LHCN-M2 (cell line): ENCODE measurements at regions not wholly inside any gene's neighbourhood (a gene's known extent, or its start where the extent isn't known, plus 50 kb on each side); places are given as distances from the start of the nearest gene placed in this dataset.

Experiments used
- DNase-seq: peaks from one replicate; pipeline ENCODE4 v3.0.0-alpha.2; 2012; ENCODE audit warnings: low read depth

GRCh38 chr3:106811376-106811775 lies 565.9 kb upstream of the CCDC54 start:
- DNase-seq, result peak; percentile 80

GRCh38 chr3:106813742-106814141 lies 563.5 kb upstream of the CCDC54 start:
- DNase-seq, result peak; percentile 91

- peak; percentile 70 for DNase-seq
Observed at GRCh38 chr3:106814231-106814630, 563.0 kb upstream of the CCDC54 start.

DNA sequence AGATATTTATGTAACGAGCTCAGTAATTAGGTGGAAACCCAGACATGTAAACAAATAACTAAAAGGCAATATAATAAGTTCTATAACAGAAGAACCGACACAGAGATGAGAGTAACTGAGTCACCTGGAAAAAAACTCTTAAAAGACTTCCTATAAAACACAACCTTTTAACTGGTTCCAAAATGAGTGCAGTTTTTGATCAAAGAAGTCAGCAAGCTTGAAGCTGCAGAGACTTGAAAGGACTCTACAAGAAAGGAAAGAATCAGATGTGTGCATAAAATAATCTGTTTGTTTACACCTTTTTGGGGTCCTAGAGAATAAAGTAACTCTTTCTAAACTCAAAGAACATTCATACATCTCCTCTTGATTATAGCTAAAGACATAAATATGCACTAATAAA lies 560.4 kb upstream of the CCDC54 start:
- DNase-seq, result no peak

GRCh38 chr3:106817706-106818105 lies 559.5 kb upstream of the CCDC54 start:
- no peak for DNase-seq

GRCh38 chr3:106819440-106819839 lies 557.8 kb upstream of the CCDC54 start:
- no peak for DNase-seq

- no peak for DNase-seq
Observed at GRCh38 chr3:106820726-106821362, 556.4 kb upstream of the CCDC54 start.

DNA sequence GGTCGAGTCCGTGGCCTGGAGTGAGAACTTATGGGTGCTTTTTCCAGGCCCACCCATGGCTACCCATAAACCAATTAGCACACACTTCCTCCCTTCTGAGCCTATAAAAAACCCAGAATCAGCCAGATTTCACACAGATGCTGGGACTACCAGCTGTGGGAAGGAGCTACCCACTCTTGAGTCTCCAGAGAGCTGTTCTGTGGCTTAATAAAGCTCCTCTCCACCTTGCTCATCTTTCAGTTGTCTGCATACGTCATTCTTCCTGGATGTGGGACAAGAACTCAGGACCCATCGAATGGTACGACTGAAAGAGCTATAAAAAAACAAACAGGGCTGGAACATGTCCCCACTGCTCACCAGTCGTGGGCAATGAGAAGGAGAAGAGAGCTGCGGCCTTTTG lies 555.4 kb upstream of the CCDC54 start:
- peak; percentile 58 for DNase-seq

- DNase-seq, result no peak
Observed at GRCh38 chr3:106822204-106822603, 555.0 kb upstream of the CCDC54 start.

DNA sequence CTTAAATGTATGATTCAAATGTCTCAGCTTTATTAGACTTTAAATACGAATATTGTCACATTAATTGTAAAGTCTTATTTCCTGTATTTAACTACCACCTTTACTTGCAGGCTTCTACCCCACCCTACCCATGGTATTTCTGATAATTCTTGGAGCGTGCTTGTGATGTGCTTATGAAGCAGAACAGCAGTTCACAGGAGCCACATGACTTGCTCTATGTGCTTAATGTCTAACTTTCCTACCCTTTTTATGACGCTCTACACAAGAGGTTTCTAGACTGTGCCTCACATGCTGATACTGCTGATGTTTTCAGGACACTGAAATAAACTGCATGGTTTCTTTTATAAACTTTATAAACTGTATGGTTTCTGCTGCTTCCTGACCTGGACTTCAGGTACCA lies 553.5 kb upstream of the CCDC54 start:
- DNase-seq, result no peak

DNA sequence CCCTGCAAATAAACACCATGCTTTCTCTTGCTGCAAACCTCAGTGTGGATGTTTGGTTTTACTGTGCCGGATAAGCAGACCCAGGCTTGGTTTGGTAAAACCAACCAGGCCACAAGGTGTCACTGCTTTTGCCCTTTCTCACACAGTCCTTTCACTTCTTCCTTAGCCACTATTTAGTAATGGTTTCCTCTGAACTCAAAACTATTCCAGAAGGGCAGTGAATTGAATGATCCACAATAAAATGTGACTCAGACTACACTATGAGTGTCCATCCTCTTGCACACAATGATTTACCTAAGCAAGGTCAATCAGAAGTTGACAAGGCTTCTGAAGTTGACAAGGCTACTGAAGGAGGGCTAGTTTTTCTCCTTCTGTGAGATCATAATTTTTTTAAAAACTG lies 552.4 kb upstream of the CCDC54 start:
- DNase-seq, result peak; percentile 86

DNA sequence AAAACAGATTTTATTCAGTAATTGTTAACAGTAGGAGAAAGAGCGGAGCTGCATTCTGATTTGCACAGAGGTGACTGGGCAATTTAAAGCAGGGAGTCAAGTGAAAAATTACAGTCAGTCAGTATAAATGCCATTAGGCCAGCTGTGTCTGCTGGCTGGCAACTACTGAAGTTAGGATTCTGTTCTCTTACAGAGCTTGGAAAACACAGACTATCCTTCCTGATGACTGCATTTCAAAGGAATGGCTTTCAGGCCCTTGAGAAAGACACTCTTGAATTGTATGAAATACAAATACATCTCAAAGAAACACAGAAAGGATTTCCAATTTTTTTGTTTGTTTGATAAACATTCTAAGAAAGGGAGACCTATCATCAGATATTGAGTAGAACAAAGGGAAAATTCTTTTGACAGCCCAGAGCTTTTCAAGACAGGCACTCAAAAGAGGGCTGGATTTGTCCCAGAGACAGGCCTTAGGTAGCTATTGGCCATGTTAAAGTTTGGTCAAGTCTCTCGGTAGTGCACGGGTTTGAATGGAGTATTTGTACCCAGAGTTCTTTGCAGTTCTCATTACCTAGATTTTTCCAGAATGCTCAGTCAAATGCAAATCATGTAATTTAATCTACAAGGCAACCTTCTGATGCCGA lies 551.2 kb upstream of the CCDC54 start:
- peak; percentile 88 for DNase-seq

DNA sequence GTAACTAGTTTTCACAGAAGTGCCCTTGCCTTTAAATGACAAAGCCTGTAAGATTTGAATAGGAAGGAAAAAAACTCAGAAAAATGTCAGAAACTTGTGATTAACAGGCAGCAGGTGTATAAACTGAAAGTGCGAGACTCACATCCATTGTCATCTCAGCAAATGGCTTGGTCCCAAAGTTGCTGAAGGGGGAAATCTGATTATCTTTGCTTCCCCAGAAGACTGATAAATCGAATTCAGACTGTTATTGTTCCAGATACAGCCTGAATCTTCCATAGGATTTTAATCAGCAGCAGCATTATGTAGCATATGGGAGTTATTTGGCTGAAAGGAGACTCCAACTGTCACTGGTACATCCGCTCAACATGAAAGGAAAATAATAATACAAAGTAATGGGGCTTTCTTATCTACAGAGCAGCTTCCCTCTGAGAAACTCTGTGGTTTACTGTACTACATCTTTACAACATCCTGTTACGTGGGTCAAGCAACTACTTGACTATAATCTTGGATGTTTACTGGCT lies 550.4 kb upstream of the CCDC54 start:
- DNase-seq, result peak; percentile 89

DNA sequence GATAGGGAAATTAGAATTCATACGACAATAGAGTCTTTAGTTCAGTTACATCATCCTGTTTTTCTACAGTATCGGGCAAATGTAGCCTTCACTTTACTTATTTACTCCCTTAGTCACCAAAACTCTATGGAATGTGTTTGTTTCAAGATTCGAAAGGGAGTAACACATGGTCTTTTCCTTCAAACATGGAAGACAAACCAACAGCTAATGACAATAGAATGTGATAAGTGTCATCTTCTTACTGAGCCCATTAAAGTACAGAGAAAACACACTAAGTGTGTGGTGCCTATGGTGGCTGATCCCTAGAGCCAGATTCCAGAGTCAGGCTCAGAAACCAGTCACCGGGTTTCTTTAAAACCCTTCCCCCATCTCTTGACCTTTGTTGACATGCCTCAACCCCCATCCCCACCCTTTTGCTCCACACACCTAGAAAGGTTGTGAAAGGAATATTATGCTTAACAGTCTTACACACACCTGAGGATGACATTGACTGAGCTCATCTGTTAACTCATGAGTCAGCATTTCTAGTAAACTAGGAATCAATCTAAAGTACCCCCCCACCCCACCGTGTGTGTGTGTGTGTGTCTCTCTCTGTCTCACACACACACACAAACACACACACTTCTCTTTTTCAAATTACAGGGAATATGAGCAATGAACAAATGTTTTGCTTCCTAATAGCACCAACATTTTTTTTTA lies 549.6 kb upstream of the CCDC54 start:
- peak; percentile 88 for DNase-seq

GRCh38 chr3:106829206-106829605 lies 548.0 kb upstream of the CCDC54 start:
- peak; percentile 54 for DNase-seq

GRCh38 chr3:106830334-106830733 lies 546.9 kb upstream of the CCDC54 start:
- no peak for DNase-seq

DNA sequence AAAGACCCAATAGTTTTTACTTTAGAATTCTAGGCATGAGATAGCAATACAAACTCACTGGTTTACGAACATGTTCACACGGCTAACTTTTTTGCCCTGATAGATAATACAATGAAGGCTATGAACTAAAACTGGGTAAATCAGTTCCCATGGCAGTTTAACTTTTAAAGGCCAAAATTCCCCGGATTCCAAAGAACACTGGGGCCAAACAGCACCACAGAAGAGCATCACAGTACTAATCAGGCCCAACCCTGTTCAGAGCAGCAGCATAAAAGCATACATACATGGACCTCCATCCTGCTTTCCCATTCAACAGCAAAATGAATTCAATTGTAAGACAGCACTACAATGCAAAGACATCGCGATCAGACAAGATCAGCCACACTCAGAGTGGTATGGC lies 540.3 kb upstream of the CCDC54 start:
- DNase-seq, result no peak

GRCh38 chr3:106837616-106838015 lies 539.6 kb upstream of the CCDC54 start:
- DNase-seq, result no peak

GRCh38 chr3:106839576-106840280 lies 537.5 kb upstream of the CCDC54 start:
- peak; percentile 74 for DNase-seq

- no peak for DNase-seq
Observed at GRCh38 chr3:106840319-106840718, 536.9 kb upstream of the CCDC54 start.

GRCh38 chr3:106842151-106842550 lies 535.1 kb upstream of the CCDC54 start:
- DNase-seq, result peak; percentile 64

- DNase-seq, result no peak
Observed at GRCh38 chr3:106844638-106845037, 532.6 kb upstream of the CCDC54 start.
